Fibroblast of the conjunctiva (primary cell): ENCODE measurements at regions not wholly inside any gene's neighbourhood (a gene's known extent, or its start where the extent isn't known, plus 50 kb on each side); places are given as distances from the start of the nearest gene placed in this dataset.
"Not testable (repeated sequence)": the region's sequence is repeated elsewhere in the genome, so short reads cannot be mapped to it uniquely, and the experiment has no call there.

ENCODE experiments used
- DNase-seq: peaks from one replicate; pipeline ENCODE4 v3.0.0-alpha.2; 2010; ENCODE audit warnings: low read depth

DNA sequence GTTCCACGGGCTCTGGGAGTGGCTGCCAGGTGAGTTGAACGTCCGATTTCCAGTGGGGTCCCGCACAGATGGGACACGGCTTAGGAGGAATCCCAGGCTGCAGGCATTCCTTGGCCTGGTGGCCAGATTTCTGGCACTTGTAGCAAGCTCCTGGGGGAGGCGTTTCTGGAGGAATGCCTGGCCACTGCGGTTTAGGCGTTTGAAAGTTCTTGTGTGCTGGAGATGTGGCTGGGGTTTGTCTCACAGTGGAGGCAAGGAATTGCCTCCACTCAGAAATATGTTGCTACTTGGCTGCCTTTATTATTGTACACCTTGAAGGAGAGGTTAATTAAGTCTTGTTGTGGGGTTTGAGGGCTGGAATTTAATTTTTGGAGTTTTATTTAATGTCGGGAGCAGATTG, 583.3 kb upstream of the MDGA2 start:
- DNase-seq: not testable (repeated sequence)

DNA sequence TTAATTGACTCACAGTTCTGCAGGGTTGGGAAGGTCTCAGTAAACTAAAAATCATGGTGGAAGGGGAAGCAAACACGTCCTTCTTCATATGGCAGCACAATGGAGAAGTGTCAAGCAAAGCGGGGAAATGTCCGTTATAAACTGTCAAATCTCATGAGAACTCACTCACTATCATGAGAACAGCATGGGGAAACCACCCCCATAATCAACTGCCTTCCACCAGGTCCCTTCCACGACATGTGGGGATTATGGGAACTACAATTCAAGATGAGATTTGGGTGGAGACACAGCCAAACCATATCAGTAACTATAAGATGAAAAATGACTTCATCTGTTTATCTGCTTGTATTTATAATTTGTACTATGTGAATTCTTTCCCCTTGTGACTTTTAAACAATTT, 577.6 kb upstream of the MDGA2 start:
- DNase-seq: no peak

DNA sequence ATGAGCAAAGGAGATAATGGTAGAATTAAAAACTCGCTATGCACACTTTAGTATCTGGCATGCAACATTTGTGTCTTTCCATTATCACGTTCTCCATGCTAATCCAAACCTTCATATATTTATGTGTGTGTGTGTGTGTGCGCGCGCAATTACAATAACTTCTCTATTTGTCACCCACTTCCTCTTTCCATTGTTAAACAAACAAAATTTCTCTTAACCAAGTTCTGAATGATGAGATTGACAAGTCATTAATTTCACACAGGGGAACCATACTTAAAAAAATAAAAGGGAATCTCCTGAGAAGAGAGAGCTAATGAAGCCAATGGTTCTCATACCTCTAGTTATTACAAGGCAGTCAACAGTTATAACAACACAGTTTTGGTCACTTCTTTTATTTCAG, 575.9 kb upstream of the MDGA2 start:
- DNase-seq: no peak

DNA sequence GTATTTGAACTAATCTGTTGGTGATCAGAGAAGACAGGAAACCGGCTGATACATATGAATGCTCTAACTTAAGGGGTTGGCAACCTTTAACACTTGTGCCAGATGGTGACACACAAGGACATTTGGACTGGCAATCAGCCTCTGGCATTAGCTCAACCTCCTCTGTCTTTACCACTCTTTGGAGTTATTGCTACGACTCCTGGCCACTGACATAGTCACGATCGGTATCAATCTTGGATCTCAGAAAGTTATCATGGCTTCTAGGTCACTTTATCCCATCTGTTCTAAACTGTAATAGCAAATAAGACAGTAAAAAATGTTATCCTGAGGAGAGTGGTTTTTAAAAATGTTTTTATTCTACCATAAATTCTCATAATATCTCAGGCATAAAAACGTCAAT, 575.2 kb upstream of the MDGA2 start:
- DNase-seq: no peak

DNA sequence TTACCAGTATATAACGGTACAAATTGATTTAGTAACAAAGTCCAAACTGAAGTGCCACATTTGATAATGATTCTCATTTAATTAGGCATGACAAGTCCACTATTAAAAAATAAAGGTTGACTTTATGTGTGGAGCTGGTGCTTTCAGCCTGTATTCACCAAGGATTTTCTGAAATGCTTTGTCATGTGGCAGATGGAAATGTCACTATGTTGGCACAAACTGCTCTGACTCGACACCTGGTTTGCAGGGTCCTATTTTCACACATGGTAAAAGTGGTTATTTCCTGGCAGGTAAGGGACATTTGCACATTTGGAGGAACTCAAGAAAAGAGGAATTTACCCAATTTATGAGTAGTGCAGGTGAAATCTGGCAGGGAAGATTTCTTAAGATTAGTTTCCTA, 572.6 kb upstream of the MDGA2 start:
- no peak for DNase-seq

DNA sequence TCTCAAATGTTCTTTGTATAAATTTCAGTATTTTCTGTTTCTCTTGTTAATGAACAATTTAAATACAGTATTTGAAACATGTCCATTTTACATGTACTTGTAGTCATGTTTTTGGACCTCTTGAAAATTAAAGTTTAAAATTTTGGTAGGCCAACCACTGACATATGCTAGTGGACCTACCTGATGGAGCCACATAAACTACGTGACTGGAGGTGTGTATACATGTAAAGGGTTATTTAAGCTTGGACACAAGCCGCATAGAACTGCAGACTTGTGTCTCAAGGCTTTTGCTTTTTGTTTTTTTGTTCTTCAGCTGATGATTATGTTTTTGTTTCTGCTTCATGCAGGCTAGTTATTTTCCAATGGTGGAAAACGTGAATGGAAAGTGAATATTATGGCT, 568.5 kb upstream of the MDGA2 start:
- no peak for DNase-seq

DNA sequence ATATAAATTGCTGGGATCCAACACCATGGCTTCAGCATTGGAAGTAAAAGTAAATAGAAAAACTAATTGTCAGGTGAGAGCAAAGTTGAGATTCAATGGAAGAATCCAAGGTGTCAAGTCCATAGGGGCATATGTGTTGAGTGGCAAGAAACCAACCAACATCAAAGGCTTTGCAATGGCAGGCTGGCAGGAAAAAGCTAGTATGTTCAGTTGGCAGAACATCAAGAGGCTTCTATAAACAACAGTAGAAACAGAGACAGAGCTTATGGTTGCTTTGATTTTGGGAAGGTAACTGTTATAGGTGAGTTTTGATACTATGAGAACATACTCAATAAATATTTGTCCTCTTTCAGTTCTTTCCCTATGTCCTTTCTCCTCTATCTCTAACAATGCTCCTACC, 553.7 kb upstream of the MDGA2 start:
- no peak for DNase-seq

DNA sequence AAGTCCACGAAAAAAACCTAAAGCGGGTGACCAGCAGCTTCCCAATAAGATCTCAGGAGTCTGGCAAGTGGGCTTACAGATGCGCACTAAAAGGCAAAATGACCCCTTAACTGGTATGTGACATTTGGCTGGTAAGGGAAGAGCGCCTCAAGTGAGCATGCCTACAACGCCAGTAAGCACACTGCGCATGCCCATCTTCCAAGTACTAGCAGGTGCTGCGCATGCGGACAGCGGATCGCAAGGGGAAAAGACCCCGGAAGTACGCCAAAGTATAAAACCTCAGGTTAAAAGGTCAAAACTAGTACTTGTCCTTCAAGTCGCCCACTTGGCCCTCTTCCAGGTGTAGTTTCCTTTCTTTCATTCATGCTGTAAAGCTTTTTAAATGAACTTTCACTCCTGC, 518.5 kb upstream of the MDGA2 start:
- no peak for DNase-seq

DNA sequence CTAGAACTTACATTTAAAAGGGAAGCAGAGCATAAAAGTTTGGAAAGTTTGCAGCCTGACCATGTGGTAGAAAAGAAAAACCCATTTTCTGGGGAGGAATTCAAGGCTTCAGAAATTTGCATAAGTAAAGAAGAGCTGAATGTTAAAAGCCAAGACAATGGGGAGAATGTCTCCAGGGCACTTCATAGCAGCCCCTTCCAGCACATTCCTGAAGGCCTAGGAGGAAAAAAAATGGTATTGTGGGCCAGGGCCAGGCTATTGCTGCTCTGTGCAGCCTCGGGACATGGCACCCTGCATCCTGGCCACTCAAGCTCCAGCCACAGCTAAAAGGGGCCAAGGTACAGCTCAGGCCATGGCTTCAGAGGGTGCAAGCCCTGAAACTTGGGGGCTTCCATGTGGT, 474.2 kb upstream of the MDGA2 start:
- not testable (repeated sequence) for DNase-seq

DNA sequence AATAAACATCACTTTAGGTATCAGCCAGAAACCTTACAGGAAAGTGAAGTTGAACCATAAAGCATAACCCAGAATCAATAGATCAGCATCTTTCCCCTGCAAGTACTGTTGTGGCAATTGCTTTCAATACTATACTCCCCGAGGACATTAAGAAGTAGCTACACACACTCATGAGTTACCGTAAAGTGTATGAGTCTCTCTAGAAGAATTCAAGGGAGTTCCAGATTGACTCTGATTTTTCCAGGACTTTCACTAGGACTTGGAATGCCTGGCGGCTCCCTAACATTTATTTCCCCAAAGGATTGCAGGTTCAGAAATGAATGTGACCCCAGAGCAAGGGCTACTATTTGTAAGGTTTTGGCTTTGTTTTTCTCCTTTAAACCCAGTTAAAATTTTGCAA, 465.4 kb upstream of the MDGA2 start:
- DNase-seq: no peak

DNA sequence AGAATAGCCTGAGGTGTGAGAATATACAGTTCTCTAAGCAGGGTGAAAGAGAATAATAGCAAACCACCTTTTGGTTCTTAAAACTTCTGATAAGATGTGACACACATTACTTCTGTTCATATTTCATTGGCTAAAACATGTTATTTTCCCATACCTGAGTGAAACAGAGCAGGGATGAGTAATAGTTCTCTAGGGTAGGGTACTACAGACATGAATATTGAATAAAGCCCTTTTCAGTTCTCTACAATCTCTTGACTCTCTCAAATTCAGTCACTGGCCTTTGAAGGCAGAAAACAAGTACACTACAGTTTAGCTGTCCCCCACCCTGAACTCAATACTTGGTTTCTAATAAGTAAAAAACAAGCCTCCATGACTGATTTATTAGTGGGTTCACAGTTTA, 454.1 kb upstream of the MDGA2 start:
- DNase-seq: no peak

DNA sequence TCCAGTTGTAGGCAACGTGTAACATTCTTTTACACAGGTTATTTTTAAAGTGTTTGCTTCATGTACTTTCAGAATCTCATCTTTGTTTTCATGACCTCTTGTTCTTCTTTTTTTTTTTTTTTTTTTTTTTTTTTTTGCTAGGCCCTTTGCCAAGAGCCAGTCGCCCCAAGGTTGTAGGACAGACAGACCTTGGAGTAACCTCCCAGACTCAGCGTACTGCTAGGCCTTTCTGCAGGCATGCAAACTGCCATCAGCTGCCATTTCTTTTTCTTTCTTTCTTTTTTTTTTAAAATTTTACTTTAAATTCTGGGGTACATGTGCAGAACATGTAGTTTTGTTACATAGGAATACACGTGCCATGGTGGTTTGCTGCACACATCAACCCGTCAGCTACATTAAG, 452.3 kb upstream of the MDGA2 start:
- DNase-seq: no peak

DNA sequence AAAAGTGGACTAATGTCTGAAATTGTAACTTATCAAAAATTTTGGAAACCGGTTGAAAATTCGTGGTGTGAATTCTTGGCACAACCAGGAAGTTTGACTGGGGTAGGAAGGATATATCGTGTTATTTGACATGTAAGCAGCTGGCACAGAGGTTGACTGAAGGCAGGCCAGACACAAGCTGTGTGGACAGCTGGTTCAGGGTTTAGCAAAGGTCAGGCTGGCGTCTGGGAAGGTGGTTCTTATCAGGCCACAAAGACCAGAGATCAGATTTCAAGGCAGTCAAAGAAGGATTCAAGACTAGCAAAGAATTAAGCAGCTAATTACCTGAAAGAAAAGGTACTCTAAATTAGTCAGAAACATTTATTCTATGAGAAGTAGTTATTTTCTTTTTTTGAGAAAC, 450.2 kb upstream of the MDGA2 start:
- DNase-seq: no peak

DNA sequence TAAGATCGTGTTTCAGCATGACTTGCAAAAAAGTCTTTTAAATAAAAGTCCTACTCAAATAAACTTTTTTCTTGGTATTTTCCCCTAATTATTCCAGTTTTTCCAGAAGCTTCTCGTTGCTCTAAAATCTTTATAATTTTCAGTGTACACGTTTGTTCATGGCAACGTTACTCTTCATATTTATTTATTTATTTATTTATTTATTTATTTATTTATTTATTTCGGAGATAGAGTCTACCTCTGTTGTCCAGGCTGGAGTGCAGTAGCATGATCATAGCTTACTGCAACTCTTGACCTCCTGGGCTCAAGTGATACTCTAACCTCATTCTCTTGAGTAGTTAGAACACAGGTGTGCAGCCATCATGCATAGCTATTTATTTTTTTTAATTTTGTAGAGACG, 438.3 kb upstream of the MDGA2 start:
- no peak for DNase-seq

DNA sequence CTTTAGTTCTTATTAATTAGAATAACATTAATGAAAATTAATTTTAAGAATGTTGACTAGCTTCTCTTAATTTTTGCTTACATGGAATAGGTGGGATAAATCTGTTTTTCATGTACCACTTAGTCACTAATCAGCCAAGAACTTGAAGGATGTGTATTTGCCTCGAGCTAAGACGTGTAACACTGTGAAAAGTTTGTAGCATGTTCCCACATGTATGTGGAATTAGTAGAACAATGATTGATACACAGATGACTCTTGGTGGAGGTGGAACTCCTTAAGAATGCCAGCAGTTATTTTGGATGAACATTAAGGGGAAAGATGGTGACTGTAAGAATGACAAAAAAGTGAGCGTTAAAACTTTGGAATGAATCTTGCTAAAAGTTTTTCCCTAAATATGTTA, 435.7 kb upstream of the MDGA2 start:
- no peak for DNase-seq

DNA sequence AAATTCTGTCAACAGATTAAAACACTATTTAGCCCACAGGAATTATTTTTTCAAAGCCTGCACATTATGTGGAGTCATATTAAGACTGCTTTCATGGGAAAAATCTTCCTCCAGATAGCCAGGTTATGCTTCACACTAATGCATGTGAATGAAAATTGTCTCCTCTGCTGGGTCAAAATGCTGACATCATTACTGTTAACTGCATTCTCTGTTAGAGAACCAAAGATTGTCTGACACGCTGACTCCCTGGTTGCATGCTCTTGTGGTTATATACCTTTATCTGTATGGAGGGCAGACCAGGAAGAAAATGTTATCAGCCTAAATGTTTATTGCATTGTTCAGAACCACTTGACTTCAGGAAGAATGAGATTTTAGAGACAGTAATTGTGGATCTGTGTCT, 432.2 kb upstream of the MDGA2 start:
- DNase-seq: no peak

DNA sequence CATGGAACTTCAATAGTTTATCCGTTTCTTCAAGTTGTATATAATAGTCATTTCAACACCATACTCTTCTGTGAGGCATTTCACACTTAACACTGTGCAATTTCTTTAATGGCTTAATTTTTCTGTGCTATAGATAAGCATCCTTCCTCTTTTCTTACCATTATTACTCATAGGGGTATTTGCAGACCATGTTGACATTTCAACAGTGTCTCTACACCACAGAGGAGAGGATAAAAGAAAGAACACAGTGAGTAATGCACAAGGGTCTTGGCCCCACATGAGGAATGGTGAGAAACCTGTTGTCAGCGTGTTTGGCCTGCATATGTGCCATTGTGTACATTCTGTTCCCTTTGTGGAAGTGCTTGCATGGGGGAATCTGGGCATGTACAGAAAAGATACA, 421.5 kb upstream of the MDGA2 start:
- no peak for DNase-seq

DNA sequence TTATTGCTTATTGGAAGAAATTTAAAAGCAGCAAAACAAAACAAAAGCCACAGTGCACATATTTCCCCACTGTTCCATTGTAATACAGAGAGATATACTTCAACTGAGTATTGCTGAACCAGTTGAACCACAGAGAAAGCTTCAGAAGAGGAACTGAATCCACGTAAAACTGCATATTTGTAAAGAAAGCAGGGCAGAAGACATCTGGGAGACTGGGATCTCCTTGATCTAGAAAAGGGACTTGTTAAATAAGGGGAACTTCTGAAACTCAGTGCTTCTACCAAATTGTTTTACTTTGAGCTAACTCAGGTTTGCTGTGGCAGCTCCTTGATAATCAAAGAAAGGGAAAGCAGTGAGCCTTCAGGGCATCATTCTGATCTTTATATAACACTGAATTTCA, 411.1 kb upstream of the MDGA2 start:
- no peak for DNase-seq

DNA sequence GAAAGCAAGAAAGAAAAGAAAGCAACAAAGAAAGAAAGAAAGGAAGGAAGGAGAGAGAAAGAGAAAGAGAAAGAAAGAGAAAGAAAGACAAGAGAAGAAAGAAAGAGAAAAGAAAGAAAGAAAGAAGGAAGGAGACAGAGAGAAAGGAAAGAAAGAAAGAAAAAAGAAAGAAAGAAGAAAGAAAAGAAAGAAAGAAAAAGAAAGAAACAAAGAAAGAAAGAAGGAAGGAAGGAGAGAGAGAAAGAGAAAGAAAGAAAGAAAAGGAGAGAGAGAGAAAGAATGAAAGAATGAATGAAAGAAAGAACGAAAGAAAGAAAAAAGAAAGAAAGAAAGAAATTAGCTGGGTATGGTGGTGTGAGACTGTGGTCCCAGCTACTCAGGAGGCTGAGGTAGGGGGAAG, 400.1 kb upstream of the MDGA2 start:
- DNase-seq: no peak

DNA sequence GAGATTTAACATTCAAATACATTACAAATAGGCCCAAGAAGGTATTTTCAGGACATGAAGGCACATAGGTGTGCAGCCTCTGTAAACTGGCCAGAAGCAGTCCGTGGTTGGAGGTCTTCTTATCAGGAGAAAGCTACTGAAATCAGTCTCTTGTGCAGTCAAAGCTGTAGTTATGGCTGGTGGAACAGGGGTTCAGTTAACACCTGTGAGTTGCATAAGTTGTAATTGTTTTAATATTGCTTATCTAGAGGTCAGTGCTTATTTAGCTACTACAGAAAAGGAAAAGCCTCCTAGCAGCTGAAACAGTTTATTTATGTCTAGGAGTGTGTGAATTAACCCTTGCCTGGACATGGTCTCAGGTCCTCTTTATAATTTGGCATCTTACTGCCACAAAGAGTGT, 377.6 kb upstream of the MDGA2 start:
- no peak for DNase-seq

DNA sequence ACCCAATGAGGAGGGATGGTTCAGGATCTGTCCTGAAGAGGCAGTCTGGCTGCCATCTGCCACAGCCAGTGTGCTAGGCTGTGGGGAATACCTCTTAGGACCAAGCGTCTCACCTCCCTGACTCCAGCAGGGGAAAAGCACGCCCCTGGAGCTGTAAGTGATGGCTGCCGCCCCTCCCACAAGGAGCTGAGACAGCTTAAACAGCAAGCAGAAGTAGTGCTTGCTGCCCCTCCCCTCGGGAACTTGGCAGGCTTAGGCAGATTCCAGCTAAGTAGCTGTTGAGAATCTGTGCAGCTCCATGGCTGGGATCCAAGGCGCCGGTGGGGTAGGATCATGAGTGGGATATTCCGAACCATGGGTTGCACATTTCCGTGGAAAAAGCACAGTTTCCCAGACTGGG, 360.4 kb upstream of the MDGA2 start:
- no peak for DNase-seq

DNA sequence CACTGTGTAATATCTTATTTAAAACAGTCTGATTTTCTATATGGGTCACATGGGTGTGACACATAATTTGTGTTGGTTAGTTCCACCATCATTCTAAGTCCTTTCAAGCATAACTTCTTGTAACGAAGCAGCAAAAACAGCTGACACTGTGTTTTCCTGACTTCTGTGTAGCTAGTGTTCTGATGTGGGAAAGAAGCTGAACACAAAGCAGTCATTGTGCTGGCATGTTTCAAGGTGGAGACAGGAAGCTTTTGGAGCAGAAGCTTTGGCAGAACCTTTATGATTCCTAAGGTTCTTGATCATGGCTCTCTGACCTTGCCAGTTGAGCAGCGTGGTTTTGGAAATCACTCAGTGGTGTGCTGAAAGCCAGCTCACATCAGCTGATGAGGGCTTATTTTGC, 351.7 kb upstream of the MDGA2 start:
- no peak for DNase-seq

DNA sequence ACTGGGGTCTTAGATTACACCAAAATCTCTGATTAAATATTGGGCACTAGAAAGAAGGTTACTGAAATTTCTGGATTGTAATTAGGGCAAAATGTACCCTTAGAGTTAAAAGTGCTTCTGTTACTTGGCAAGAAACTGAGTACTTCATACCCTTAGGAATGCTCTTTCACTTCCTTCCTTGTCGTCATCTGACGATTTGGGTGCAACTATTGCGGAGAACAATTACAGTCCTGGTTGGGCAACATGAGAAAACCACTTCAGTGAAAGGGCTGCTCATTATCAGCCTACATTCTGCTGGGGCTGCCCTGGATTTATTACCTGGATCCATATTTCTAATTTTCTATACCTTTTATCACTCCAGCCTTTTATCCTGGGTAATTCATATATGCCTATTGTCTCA, 348.5 kb upstream of the MDGA2 start:
- DNase-seq: no peak

DNA sequence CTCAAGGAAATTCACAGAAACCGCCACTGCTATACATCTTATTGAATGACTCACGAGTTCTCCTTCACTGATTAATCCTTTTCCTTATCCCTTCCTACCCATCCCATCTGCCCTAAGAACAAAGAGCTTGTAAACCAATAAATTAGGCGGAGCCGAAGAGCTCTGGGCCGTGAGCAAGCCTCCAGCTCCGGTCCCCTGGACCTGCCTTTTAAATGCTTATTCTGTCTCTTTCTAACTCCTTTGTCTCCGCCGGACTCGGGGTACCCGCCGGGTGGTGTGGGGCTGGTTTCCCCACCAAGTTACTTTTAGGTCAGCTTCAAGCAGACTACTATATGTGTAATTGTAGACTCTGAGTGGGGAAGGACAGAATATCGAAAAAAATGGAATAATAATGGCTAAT, 336.1 kb upstream of the MDGA2 start:
- not testable (repeated sequence) for DNase-seq

DNA sequence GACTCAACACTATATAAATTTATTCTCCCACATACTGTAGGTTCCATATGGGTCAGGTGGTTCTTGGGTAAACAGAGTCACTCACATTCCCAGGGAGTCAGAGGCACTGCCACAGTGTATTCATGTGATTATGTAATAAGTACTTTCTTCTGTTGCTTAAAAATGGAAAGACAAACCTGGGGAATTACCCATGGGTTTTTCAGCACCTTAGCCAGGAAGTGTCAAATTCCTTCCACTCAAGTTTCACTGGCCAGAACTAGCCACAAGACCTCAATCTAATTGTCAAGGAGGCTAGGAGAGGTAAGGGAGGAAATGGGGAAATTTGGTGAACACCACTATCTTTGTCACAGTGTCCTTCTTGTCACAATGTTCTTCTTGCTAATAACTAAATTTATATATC, 333.2 kb upstream of the MDGA2 start:
- DNase-seq: no peak

DNA sequence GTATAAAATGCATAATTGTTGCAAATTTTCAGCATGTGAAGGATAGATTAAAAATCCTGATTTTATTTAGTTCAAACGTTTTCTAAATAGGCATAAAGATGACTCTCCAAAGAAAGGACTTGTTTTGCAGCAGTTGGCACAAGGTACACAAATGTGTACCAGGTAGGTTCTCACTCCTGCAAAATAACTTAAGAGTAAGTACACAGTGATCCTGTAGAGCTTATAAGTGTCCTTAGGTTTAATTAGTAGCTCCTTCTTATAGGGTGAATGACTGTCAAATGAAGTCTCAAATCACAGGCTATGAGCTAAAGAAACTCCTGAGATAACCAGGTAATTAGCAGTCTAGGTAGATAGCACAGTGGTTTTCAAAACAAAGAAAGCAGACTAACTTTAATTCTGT, 330.6 kb upstream of the MDGA2 start:
- no peak for DNase-seq
